Ramos (cell line): ENCODE measurements at regions not wholly inside any gene's neighbourhood (a gene's known extent, or its start where the extent isn't known, plus 50 kb on each side); places are given as distances from the start of the nearest gene placed in this dataset.
"Not testable (repeated sequence)": the region's sequence is repeated elsewhere in the genome, so short reads cannot be mapped to it uniquely, and the experiment has no call there.

ENCODE experiments used
- in situ Hi-C: fragments of 300-500 bp; cut with MboI; formaldehyde crosslinking; loops from one replicate; pipeline ENCODE4 v1.14.3; 2022; ENCODE audit warnings: low sequenced_read_pairs; ENCODE audit not compliant: unreplicated experiment

DNA sequence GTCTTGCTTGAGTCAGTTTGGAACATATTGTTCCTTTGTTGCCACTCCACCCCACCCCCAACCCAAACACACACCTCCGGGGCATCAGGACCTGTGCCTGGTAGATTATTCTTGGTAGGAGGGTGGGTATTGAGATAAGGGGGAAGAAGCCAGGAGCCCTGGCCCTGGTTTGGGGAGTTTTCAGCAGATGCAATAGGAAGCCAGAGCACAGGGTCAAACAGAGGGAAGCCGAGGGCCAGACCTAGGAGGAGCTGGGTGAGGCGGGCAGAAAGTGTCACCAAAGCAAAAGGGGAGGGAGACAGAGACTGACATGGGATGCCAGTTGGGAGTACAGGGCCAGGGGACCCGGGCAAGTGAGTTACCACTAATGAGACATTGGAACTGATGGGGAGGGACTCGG lies 163.1 kb downstream of the RPLP1 start:
- in situ Hi-C loops: no loop called here

DNA sequence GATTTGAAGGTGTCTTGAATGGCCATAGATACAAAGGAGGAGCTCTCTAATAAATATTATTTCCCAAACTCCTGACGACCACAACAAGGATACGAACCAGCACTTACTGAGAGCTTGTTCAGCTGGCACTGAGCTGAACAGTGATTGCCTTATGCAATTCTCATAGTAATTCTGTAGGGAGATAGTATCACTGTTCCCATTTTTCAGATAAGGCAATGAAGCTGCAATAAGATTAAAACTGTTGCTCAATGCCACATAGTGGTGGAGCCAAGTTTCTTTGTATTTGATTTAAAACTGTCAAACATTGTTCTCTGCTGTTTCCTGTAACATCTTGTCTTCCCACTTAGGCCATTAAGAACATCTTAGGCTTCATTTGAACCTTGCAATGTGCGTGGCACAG lies 163.9 kb downstream of the RPLP1 start:
- in situ Hi-C loops: no loop called here

DNA sequence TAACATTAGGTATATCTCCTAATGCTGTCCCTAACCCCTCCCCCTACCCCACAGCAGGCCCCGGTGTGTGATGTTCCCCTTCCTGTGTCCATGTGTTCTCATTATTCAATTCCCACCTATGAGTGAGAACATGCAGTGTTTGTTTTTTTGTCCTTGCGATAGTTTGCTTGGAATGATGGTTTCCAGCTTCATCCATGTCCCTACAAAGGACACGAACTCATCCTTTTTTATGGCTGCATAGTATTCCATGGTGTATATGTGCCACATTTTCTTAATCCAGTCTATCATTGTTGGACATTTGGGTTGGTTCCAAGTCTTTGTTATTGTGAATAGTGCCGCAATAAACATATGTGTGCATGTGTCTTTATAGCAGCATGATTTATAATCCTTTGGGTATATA lies 164.5 kb downstream of the RPLP1 start:
- in situ Hi-C loops: not testable (repeated sequence)

DNA sequence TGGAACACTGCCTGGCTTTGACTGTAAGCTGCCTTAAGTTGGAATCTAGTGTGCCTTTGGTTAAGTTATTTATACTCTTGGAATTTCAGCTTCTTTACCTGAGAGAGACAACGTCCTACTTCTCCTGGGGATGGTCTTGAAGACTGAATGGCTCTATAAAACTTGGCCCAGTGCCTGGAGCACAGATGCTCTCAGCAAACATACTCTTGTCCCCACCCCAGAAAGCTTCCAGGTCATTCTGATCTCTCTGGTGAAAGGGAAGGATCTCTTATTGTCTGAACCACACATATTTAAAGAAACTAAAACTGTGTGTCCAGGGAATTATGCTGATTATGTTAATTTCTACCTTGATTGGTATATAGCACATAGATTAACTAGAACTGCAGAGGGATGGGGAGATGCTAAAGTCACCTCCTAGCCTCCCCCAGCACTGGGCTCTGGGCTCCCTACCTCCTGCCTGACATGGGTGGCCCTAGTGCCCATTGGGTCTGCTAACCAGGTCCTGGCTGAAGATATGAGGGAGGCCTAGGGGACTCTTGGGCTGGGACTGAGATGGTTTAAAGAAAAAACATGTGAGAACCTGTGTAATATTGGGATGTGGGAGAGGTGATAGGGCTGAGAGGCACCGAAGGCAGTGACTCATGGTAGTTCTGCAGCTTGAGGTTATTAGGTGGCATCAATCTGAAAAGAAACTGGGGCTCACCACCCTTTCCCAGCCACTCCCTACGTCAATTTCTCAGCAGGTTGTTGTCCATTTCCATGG lies 171.0 kb downstream of the RPLP1 start:
- in situ Hi-C loops: no loop called here

DNA sequence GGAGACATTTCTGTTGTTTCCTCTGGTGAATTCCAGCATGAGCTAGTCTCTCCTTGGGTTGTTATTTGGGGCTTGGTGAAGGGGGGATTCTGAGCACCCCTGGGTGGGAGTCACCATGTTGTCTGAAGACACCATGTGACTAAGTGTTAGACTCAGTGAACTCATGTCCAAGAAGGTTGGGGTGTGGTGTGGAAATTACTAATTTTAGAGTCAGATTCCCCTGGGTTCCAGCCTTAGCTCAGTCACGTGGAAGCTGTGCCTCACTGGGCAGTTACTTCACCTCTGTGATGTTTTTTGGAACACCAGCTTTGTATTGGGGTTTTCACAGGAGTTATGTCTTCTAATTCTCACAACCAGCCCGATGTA lies 171.5 kb downstream of the RPLP1 start:
- in situ Hi-C loops: no loop called here

DNA sequence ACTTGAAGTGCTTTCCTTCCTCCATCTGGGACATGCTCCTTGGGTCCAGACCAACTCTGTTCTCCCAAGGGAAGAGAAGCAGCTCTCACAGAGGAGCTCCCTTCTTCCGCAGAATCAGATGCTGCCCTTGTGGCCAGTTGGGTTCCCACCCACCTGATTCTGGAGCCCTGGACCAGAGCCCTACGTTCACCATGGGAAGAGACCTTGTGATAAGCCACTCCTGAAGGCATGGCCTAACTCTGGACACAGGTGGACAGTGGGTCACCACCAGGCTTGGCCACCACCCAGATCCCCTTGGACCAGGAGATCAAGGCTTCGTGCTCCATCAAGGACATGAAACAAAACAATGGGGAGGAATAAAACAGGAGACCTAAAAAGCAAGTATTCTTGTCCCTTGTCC lies 172.2 kb downstream of the RPLP1 start:
- in situ Hi-C loops: no loop called here

DNA sequence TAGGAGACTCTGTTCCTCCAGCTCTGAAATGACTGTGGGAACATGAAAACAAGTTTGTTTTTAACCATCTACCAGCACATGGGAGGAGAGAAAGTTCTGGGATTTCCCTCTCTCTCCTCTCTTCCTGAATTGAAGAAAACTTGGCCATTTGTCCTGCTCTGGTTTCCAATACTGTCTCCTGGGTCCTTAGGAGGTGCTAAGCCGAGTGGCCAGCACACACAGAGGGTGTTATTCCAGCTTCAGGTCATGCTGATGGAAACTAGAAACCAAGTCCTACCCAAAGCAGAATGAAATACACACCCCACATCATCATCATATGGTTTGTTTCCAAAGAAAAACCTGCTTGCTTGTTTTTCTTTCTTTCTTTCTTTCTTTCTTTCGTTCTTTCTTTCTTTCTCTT lies 172.7 kb downstream of the RPLP1 start:
- in situ Hi-C loops: no loop called here

DNA sequence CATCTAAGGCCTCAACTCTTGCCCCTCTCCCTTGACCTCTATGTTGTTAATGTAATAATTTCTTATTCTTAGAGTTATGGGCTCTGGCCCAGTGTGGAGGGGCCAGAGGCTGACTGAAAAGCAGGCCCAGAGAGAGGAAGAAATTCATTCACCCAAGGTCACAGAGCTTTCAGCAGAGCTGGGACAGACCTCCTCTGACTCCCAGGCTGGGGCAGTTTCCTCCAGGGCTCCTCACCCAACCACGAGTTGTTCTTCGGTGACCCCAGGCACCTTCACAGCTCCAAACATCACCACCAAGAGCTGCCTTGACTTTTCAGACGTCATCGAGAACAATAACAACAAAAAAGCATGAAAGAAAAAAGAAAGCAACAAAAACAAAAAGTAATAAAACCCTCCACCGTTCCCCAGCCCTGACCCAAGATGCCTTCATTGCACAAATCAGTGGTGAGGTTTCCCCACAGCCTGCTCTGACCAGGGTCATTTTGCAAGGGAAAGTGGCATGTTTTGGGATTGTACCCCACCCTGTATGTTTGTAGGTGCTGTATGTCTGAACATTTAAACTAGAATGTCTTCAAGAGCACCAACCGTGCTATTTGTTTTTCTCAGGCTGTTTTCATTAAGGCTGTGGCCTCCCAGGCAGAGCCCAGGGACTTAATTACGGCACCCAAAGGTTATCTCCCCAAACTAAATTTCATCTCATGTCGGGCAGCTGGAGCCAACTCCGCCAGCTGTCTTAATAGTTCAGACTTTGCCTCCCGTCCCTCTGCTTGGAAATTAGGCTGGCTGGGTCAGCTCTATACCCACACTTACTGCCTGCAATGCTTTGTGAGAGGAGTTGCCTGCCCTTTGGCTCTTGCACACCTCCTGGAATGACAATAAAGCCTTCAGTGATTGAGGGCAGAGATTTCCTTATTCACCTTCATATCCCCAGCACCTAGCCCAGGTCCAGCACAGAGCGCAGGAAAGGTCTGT lies 173.8 kb downstream of the RPLP1 start:
- in situ Hi-C loops: no loop called here

DNA sequence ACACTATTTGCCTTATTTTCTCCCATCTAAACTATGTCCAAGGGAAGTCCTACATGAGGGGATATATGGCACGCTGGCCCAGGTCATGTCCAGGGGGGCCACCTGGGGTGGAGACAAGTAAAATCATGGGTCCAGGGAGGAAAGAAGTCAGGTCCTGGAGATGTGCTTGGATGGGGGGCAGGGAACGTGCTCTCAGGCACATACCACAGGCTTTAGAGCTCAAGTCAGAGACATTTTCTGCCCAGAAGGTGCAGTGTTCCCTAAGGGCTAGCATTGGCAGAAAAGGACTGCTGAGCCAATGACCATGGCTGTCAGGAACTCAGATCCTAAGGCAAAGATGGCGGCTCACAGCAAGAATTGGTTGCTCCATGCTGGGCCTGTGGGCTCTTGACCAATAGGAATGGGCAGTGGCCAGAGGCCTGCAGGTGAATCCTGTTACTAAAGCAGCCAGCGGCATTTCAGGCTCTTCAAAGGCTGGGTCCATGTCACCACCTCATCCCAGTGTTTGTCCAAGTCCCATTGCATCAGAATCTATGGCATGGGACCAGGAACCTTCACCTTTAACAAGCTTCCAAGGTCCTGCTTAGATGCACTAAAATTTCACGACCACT lies 175.0 kb downstream of the RPLP1 start:
- in situ Hi-C loops: no loop called here

DNA sequence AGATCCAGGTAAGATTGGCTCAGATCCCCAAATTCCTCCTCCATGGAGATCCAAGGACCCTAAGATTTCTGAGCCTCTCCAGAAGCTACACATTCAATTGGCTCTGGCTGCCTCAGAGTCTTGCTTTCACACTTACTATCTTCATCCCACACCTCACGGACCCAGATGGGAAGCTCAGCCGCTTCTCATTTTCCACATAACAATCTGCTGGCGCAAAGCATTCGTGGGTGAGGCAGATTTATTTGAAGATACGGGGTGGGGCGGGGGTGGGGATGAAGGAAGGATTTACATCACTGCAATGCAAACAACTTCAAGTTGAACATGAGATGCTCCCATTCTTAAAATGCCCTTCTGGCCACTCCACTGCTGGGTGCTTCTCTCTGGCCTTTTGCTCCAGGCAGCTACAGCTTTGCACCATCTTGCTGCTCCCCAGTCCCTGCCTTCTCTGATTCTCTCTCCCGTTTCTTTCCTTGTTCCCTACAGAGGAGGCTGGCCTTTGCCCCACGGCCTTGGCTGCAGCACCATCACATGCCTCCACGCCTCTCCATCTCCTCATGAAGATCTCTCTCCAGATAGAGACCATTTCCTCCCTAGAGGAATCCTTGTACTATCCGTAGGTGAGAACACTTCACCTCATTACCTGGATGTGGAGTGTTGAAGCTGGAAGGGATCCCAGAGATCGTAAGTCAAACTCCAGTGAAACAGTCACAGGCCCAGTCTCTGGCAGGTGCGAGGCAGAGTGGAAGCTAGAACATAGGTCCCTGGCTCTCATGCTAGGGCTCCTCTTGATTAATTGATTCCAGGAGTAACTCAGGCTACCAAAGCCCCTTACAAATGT lies 175.9 kb downstream of the RPLP1 start:
- in situ Hi-C loops: no loop called here

DNA sequence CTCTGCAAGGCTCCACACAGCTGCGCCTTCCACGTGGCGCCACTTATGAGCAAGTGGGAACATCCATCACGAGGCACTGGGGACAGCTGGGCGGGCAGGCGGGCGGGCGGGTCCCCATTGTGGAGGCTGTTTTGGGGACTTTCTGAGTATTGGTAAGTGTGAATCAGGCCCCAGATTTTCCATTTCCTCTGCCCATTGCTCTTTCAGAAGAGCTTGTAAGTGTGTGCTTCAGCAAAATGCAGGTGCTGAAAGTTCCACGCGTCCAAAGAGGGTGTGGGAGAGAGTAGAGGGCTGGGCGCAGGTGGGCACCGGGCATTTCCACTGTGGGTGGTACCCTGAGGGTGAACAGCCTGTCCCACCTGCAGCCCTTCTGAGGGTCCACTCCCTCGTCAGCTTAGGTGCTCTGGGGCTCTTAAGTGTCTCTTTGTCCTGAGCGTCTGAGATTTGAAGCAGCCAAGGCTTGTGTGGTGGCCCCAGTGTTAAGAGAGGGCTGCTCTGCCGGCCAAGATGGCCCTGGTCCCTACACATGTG lies 177.1 kb downstream of the RPLP1 start:
- in situ Hi-C loops: no loop called here

DNA sequence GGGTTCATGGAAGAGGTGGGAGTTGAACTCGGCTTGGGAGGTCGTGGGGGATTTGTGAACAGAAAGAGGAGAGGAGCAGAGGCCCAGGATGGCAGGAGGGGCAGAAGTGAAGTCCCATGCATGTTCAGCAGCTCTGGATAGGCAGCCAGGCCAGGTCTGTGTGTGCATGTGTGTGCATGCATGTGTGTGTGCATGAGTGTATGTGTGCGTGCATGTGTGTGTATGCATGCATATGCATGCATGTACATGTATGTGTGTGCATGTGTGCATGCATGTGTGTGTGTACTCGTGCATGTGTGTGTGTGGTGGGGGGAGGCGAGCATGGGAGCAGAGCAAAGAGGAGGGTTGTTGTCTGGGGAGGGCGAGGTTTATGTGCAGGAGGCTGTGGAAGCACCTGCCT lies 178.4 kb downstream of the RPLP1 start:
- in situ Hi-C loops: no loop called here

DNA sequence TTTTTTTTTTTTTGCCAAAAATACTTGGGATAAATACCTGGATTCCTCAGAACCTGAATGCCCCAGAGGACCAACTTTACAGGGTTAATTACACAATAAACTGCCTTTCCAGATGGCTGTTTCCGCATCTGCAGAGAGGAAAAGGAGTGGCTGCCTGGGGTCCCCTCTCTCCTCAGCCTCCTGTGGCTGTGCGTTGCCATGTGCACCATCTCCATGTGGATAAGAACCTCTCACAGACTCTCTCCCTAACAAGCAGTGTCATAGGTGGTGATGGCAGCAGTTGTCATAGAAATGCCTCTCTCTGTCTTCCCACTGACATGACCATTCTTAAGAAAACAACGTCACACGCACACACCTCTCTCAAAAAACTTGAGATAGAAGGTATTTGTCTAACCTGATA lies 179.4 kb downstream of the RPLP1 start:
- in situ Hi-C loops: no loop called here

DNA sequence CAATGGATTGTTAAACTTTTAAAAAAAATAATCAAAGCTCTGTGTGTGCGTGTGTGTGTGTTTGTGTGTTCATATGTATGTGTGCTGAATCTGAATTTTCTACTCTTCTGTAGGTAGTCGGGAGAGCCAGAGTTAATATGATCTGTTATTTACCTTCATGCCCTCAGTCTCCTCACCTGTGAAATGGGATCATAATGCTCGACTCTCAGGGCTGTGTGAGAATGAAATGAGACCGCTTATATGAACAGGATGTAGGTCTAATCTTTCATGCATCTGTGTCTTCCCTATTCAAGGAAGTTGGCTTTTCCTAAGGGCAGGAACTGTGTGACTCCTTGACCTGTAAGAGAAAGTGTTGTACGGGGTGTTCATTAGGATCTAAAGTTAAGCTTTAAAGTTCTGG lies 182.2 kb downstream of the RPLP1 start:
- in situ Hi-C loops: no loop called here

DNA sequence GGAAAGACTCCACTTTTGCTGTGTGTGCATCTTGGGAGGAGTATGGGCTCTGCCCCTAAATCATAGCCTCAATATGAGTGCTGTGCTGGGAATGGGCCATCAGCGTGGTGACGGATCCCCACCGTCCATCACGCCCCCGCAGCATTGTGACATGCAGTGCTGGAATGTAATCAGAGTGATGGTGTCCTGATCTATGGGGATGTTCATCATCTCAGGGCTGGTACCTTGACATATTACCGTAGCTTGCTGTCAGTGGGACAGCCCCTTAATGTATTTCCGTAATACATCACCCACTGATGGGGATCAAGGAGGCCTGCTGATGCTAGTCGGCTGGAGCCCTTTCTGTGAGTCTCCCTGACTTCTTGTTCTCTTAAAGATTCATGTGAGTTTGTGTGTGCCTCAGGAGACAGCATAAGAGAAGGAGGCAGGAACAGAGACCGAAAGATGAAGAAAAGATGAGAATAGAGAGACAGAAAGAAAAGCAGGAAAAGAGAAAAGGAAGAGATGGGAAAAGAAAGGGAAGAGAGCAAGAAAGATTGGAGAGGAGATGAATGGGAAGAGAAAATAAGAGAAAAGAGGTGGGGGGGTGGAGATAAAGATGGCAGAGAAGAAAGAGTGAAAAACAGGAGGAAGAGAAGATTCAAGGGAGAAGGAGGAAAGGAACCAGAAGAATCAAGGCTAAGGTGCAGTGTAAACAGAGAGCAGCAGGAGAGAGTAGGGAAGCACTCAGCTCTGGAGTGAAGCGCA lies 183.7 kb downstream of the RPLP1 start:
- in situ Hi-C loops: no loop called here

DNA sequence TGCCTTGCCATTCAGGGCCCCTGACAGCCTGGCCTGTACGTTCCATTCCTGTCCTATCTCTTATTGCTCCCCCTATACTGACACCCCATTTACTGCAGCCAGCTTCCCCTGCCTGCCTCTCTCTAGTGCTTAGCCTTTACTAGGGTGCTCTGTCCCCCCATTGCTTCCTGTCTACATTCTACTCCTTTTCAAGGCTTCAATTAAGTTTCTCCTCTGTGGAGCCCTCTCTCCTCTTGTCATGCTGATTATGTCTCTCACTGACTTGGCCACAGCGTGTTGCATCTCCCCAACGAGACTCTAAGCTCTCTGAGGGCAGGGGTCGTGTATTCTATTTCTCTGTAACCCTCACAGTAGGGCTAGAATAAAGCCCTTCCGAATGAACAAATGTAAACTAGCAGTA lies 185.2 kb downstream of the RPLP1 start:
- in situ Hi-C loops: no loop called here

DNA sequence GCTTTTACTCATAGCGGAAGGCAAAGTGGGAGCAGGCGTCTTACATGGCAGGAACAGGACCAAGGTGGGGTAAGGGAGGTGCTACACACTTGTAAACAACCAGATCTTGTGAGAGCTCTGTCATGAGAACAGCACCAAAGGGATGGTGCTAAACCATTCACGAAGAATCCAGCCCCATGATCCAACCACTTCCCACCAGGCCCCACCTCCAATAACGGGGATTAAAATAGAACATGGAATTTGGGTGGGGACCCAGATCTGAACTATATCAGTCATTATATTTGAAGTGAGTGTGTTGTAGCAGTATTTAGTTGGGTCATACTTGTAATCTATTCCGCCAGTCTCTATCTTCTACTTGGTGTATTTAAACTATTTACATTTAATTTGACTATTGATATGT lies 190.9 kb downstream of the RPLP1 start:
- in situ Hi-C loops: no loop called here

DNA sequence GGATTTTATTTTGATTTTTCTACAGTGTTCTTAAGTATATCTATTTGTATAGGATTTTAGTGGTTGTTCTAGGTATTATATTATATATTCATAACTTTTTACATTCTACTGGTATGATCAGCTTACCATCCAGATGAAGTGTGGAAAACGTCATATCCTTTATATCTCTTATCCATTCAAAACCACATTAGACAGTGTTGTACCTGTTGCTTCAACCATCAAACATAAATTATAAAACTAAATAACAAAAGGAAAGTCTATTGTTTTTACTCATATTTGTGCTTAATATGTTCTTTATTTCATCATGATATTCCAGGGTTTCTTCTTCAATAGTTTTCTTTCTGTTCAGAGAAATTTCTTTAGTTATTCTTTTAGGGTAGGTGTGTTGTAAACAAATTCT lies 191.4 kb downstream of the RPLP1 start:
- in situ Hi-C loops: no loop called here

DNA sequence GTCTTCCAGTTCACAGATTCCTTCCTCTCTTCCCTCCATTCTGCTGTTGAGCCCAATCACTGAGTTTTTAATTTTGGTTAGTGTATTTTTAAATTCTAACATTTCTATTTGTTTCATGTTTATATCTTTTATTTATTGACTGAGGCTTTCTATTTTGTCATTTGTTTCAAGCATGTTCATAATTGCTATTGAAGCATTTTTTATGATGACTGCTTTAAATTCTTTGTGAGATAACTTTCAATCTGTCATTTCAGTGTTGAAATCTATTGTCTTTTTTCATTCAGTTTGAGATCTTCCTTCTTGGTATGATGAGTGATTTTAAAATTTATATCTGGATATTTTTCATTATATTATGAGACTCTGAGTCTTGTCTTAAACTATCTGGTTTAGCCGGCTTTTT lies 192.3 kb downstream of the RPLP1 start:
- in situ Hi-C loops: no loop called here
